Transverse colon (tissue), 3 donors: ENCODE measurements at regions not wholly inside any gene's neighbourhood (a gene's known extent, or its start where the extent isn't known, plus 50 kb on each side); places are given as distances from the start of the nearest gene placed in this dataset.

ENCODE experiments used
- CTCF ChIP-seq, 5 experiments: fragments of 200-600 bp in 3 of 5; fragments of 450-650 bp in 2 of 5; sonication (generic) in 3 of 5; IDR thresholded peaks; 1 replicate in 2 of 5; 2 replicates in 3 of 5; pipeline ENCODE4 v1.5.1; 2016 to 2017; ENCODE audit warnings: antibody characterized with exemption in 5 of 5, inconsistent platforms in 3 of 5, mild to moderate bottlenecking in 2 of 5, moderate library complexity in 1 of 5
- EP300 ChIP-seq: sonication (generic); formaldehyde crosslinking; IDR thresholded peaks from one replicate; pipeline ENCODE4 v1.6.1; 2017; ENCODE audit warnings: antibody characterized with exemption, low read depth
- POLR2A ChIP-seq: fragments of 450-650 bp; IDR thresholded peaks from one replicate; pipeline ENCODE4 v1.6.1; 2016; ENCODE audit warnings: antibody characterized with exemption, mild to moderate bottlenecking, moderate library complexity

- TF ChIP-seq CTCF (IDR thresholded peaks at IDR 0.05), result no peak
- no peak for TF ChIP-seq POLR2A
- TF ChIP-seq EP300, result no peak
These were observed 152.8 kb downstream of the FOXD2 start for GRCh38 chr1:47590523-47591225.
